ENCODE measurements at regions not wholly inside any gene's neighbourhood (a gene's known extent, or its start where the extent isn't known, plus 50 kb on each side); places are given as distances from the start of the nearest gene placed in this dataset.

DNA sequence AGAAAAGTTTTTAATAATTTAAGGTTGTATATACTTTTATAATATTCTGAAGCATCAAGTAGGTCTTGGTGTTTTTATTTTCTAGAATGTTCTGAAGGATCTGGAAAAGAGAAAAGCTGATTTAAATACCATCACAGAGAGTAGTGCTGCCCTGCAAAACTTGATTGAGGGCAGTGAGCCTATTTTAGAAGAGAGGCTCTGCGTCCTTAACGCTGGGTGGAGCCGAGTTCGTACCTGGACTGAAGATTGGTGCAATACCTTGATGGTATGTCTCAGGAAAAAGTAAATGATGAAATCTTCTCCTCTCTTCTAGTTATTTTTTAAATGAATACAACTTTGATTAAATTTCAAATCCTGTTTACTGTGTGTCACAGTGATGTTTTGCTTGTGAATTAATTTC, 225.7 kb downstream of the UTRN start:
- no TSS peak for BruUV-seq (replicated peaks)
- H3K4me3 ChIP-seq (ENCODE audit: low read depth, low read length, poor library complexity, severe bottlenecking), result no peak overlapping the region
- H3K27me3 ChIP-seq (replicated peaks; ENCODE audit: insufficient read depth, low read depth, low read length, poor library complexity), result no peaks in the 10 kb centered on the region
- no peaks in the 10 kb centered on the region for H3K36me3 ChIP-seq (ENCODE audit: insufficient read depth, low read length, poor library complexity, severe bottlenecking)
- TF ChIP-seq, protein P1, sequence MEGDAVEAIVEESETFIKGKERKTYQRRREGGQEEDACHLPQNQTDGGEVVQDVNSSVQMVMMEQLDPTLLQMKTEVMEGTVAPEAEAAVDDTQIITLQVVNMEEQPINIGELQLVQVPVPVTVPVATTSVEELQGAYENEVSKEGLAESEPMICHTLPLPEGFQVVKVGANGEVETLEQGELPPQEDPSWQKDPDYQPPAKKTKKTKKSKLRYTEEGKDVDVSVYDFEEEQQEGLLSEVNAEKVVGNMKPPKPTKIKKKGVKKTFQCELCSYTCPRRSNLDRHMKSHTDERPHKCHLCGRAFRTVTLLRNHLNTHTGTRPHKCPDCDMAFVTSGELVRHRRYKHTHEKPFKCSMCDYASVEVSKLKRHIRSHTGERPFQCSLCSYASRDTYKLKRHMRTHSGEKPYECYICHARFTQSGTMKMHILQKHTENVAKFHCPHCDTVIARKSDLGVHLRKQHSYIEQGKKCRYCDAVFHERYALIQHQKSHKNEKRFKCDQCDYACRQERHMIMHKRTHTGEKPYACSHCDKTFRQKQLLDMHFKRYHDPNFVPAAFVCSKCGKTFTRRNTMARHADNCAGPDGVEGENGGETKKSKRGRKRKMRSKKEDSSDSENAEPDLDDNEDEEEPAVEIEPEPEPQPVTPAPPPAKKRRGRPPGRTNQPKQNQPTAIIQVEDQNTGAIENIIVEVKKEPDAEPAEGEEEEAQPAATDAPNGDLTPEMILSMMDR (conservative IDR thresholded peaks at IDR 0.05; ENCODE audit: low read depth, low read length), result no peak
- TF ChIP-seq EZH2 (IDR thresholded peaks at IDR 0.05; ENCODE audit: borderline replicate concordance, low read depth, low read length, poor library complexity, severe bottlenecking), result no peak
- no peaks in the 10 kb centered on the region for H3K9me3 ChIP-seq (ENCODE audit: low read depth, low read length, poor library complexity, severe bottlenecking)
- no peak overlapping the region for H3K27ac ChIP-seq (ENCODE audit: low read depth, low read length, poor library complexity, severe bottlenecking)
- intact Hi-C loops (cut with micrococcal nuclease; ENCODE audit: unreplicated experiment), result no loop called here
- DNase-seq (ENCODE audit: low spot score), result no peak
- CTCF ChIA-PET, result no interaction called here
- POLR2A ChIA-PET (ENCODE audit: low non-redundant PET), result no interaction called here
- H3K4me1 ChIP-seq (ENCODE audit: insufficient read depth, low read length, poor library complexity, severe bottlenecking), result no peaks in the 10 kb centered on the region

DNA sequence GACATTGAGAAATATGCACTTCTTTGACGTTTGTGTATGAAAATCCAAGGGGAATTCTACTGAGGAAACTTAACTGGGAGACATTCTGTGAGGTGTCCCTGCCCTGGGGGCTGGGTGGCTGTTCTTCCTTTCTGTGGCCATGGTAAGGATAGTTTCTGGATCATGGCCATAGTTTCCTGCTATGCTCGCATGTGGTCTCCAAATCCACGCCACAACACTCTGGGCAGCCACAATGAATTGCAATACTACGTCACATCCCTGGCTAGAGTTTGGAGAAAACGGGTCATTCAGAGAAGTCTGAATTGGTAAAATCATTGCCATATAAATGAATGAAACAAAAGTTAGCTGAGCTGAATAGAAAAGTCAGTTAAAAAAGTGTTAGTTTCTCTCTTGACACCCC, 230.6 kb downstream of the UTRN start:
- no peak overlapping the region for H3K4me3 ChIP-seq (ENCODE audit: low read depth, low read length, poor library complexity, severe bottlenecking)
- H3K36me3 ChIP-seq (ENCODE audit: insufficient read depth, low read length, poor library complexity, severe bottlenecking), result no peaks in the 10 kb centered on the region
- H3K9me3 ChIP-seq (ENCODE audit: low read depth, low read length, poor library complexity, severe bottlenecking), result no peaks in the 10 kb centered on the region
- TF ChIP-seq EZH2 (IDR thresholded peaks at IDR 0.05; ENCODE audit: borderline replicate concordance, low read depth, low read length, poor library complexity, severe bottlenecking), result no peak
- TF ChIP-seq, protein P1 (conservative IDR thresholded peaks at IDR 0.05; ENCODE audit: low read depth, low read length), result no peak
- no peak for DNase-seq (ENCODE audit: low spot score)
- no peak overlapping the region for H3K27ac ChIP-seq (ENCODE audit: low read depth, low read length, poor library complexity, severe bottlenecking)
- CTCF ChIA-PET, result no interaction called here
- POLR2A ChIA-PET (ENCODE audit: low non-redundant PET), result no interaction called here
- H3K4me1 ChIP-seq (ENCODE audit: insufficient read depth, low read length, poor library complexity, severe bottlenecking), result no peaks in the 10 kb centered on the region
- no peaks in the 10 kb centered on the region for H3K27me3 ChIP-seq (replicated peaks; ENCODE audit: insufficient read depth, low read depth, low read length, poor library complexity)
- intact Hi-C loops (cut with micrococcal nuclease; ENCODE audit: unreplicated experiment), result no loop called here
- BruUV-seq (replicated peaks), result no TSS peak

DNA sequence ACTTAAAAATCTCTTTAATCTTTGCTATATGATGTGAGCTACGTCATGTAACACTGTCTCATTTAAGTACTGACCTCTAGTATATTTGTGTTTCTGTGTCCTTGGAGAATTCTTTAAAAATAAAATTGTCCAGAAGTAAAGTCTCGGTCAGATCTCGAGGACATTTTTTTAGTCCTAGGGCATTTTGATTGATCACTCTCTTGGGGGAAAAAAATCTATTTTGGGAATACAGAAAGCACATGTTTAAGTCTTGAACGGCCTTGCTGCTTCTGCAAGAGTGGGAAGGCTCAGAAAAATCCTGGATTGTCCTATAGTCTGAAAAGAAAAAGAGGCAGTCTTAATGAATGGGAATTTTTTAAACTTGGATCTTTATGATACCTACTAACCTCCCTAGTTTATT, 234.3 kb downstream of the UTRN start:
- intact Hi-C loops (cut with micrococcal nuclease; ENCODE audit: unreplicated experiment), result no loop called here
- POLR2A ChIA-PET (ENCODE audit: low non-redundant PET), result no interaction called here
- Histone ChIP-seq H3K27ac (ENCODE audit: low read depth, low read length, poor library complexity, severe bottlenecking) (no peak overlapping the region), H3K4me1 (ENCODE audit: insufficient read depth, low read length, poor library complexity, severe bottlenecking) (no peaks in the 10 kb centered on the region), H3K36me3 (ENCODE audit: insufficient read depth, low read length, poor library complexity, severe bottlenecking) (no peaks in the 10 kb centered on the region), H3K4me3 (ENCODE audit: low read depth, low read length, poor library complexity, severe bottlenecking) (no peak overlapping the region), H3K9me3 (ENCODE audit: low read depth, low read length, poor library complexity, severe bottlenecking) (no peaks in the 10 kb centered on the region), H3K27me3 (replicated peaks; ENCODE audit: insufficient read depth, low read depth, low read length, poor library complexity) (no peaks in the 10 kb centered on the region)
- DNase-seq (ENCODE audit: low spot score), result no peak
- CTCF ChIA-PET, result no interaction called here
- BruUV-seq (replicated peaks), result no TSS peak
- TF ChIP-seq, protein P1 (conservative IDR thresholded peaks at IDR 0.05; ENCODE audit: low read depth, low read length), result no peak
- no peak for TF ChIP-seq EZH2 (IDR thresholded peaks at IDR 0.05; ENCODE audit: borderline replicate concordance, low read depth, low read length, poor library complexity, severe bottlenecking)
